HG03066 (cell line): ENCODE measurements at regions not wholly inside any gene's neighbourhood (a gene's known extent, or its start where the extent isn't known, plus 50 kb on each side); places are given as distances from the start of the nearest gene placed in this dataset.

Source experiments
- ATAC-seq: cut with Tn5 transposase; IDR thresholded peaks from one replicate; pipeline ENCODE4 v1.9.1; 2021; ENCODE audit warnings: low read depth; ENCODE audit not compliant: unreplicated experiment

DNA sequence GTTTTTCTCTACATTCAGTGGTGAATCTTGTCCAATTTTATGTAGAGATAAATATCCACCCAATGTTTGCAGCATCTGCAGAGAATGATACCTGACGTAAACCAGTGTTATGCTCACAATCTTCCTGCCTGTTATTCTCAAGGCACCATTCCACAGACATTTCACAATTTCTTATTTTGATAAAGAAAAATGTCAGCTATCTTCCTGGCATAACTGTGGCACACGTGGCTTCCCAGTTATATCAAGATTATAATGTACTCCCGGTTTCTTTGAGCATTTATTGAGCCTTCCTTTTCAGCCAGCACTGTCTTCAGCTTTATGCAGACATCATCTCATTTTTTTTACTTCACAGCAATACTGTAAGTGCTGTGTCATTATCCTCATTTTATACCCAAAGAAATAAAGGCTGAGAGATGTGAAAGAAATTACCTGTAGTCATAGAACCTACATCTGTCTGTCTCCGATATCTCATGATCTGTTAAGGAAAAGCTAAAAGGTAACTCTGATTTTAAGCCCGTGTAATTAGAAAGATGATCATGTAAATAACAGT lies 1300.8 kb upstream of the TENM3 start:
- no peak for ATAC-seq

DNA sequence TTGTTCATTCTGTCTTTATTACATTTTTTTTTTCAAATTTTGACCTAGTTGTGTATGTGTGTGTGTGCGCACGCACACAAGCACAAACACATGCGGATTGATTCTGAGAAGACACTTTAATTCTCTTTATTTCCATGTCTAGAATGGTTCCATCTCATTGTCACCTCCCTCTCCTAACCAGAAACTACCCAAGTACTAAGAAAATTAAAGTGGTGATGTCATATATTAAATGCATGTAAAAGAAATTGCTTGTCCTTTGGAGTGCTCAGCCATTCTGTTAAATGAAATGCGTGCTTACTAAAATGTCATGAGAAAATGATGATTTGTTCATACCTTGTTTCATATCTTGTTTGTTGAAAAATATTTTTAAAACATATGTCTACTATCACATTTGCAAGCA lies 1297.0 kb upstream of the TENM3 start:
- ATAC-seq: no peak

DNA sequence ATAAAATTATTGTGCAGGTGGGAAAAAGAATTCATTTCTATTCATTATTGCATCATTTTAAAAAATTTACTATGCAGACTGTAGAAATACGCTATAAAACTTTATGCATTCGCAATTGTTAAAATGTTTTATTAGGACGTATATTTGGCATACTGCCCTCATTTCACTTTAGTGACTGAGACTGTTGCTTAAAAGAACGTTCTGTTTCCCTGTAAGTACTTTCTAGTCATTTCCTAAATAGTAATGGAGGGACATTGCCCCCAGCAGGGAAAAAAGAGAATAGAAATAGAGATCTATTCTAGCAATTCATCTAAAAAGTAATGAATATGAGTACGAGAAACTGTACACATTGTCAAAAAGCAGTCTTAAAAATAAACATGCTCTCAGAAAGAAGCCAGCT lies 1295.8 kb upstream of the TENM3 start:
- no peak for ATAC-seq

DNA sequence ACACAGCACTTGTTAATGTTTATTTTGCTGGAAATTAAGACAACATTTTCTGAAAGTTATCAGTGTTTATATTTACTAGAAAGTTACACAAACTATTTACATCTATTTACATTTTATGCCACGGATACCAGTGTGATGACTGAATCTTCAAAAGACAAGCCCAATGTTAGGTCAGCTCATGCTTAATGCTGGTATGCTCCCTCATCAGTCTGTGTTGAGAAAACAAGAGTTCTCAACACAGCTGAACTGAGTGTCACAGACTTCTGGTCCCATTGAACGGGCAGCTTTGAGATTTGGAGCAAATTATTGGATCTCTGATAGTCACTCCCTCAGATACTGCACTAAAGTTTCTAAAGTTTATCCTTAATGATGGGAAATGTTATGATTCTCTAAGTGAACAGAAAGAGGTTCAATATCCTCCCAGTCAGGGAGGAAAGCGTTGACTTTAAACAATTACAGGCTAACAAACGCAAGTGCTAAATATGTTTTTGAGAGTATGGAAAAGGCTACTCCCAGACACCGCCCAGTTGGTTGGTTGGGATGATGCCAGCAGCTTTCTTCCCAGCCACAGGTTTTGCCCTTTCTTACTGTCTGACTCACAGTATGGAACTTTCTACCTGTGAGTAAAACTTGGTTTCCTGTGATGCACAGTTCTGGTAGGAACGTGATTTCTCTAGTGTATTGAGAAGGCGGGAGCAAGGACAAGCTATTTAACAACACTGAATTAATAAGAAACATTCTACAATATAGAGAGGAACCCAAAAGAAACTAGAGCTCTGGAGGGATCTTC lies 1293.6 kb upstream of the TENM3 start:
- ATAC-seq: no peak

DNA sequence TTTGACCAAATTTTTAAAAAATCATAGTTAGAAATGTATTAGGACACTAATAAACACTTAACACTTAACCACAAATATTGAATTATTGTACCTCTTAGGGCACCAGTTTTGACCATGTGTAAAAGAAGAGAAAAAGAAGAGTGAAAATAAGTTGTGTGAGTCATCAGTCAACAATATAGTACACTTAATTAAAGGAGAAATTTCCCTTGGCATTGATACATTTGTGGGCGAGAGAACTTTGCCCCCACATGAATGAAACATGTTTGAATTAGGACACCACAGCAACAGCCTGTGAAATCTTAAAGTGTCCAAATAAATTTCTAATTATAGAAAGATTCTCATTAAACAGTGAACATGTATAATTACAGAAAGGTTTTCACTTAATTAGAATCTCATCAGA lies 1292.8 kb upstream of the TENM3 start:
- ATAC-seq: no peak

DNA sequence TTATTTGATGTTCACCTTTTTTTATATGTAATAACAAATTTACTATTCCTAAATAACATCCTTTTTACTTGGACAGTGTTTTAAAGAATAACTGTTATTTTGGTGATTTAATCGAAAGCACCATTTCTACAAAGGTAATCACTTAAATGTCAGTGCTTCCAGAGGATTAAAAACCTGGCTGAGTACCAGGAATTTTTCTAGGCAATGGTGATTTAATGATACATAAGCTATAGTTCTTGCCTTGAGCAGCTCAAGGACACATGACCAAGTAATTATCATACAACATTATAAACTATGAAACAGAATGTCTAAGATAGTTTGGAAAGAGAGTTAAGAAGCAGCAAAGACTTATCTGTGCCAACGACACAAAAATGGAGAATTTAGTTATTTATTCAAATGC lies 1291.9 kb upstream of the TENM3 start:
- no peak for ATAC-seq

DNA sequence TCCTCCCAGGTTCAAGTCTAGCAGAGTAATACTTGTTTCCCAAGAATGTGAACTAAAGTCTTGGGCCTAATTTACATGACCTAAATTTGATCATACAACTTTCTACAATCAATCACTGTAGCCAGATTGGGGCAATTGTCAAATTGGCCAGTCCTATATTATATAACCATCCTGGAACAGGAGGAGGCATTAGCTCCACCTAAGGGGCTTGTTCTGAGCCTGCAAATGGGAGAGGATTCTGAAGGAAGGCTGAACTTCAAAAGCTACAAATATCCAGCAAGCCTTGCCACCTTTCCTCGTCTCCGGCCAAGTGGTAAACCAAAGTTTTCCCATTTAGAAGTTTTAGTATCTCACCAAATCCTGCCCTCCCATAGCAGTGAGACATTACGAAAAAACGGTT lies 1289.6 kb upstream of the TENM3 start:
- no peak for ATAC-seq

DNA sequence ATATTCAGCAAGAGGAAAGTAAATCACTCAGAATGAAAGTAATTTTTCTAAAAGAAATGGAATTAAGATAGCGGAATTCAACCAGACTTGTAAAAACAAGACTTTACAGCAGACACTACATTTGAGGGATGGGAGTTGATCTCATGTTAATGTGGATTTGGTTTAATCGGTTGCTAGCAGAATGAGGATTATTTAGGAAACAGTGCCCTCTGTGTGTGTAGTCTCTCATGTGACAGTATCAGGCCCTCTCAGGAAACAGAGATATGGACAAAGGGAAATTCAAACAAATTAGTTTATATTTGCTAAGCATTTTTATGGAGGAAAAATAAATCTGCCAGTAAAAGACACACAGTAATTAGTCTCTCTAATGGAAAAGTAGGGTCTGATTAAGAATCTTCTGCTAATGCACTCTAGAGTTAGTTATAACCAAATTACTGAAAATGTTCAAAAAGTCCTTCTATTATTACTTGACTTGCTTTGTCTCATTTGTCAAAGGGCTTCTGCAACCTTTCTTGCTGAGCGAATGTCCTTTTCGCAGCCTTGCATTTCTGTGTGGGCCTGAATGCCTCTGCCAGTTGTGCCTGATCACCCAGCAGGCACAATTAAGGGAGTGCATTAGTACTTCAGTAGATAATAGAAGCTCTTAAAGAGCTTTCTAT lies 1282.3 kb upstream of the TENM3 start:
- no peak for ATAC-seq

DNA sequence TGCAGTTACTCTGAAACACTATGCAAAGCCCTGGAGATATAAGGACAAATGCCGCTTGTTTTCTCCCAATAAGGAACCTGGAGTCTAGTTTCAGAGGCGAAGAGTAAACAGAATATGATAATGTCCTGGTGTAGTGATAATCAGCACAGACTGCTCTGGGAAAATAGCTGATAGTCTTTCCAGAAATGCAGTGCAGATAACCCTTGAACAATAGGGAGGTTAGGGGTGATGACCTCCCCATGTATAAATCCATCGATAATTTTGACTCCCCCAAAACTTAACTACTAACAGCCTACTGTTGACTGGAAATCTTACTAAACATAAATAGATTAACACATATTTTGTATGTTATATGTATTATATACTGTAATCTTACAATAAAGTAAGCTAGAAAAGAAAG lies 1280.9 kb upstream of the TENM3 start:
- no peak for ATAC-seq

DNA sequence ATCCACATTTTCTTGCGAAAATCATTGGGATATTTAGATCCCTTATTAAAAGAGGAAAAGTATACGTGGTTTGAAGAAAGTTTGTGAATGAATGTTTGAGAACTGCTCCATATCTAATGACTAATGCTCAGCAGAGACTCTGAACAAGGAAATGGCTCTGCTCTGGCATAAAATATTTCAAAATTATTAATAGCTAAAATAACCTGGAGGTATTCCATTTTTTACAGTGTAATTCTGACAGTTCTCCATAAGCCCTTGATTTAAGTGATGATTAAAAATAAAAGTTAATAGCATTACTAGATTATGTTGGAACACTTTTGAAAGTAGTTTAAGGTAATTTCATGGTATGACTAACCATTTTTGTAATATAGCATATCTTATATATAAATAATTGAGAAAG lies 1276.9 kb upstream of the TENM3 start:
- ATAC-seq: no peak

DNA sequence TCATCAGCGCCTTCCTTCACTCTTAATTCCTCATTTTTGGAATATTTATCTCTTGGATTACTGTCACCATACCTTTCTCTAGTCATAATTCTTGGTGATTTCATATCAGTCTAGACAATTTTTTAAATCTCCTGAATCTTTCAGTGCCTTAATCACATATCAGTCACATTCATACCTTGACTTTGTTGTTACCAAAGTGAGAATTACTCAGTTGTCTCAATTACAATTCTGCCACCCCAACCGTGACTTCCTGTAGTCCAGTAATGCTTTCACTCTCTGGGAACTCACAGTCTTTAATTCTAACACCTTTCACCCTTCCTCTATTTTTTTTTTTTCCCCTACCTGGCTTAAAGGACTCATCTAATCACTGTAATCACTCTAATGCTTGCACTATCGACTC lies 1275.3 kb upstream of the TENM3 start:
- ATAC-seq: no peak

DNA sequence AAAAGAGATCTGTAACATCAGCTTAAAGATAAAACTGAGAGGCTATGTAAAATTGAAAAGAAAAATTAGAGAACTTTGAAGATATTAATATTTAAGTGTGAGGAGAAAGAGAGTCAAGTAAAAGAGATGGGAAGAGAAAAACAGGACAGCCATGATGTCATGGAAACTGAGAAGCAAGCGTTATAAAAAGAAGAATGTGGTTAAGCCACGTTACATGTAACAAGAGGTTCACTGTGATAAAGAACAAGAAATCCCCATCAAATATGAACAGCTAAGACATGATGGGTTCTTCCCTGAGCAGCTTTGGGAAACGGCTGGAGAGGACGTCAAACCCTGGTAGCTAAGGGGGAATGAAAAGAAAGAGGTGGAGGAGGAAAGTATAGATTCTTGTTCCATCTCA lies 1269.3 kb upstream of the TENM3 start:
- no peak for ATAC-seq

DNA sequence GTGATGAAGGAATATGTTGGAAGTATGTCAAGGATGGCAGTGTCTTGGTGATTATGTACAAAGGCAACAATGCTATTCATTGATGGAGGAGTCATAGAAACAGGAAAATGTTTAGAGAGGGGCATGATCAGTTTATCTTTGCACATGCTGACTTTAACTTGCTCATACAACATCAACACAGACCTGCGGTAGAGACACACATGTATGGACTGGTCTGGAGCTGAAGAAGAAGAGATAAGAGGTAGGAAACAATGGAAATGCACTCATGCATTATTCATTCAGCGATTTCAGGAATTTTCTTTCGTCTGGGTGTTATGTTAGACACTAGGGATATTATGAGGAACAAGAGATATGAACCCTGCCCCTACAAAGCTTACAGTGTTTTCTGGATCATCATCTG lies 1252.3 kb upstream of the TENM3 start:
- ATAC-seq: no peak

DNA sequence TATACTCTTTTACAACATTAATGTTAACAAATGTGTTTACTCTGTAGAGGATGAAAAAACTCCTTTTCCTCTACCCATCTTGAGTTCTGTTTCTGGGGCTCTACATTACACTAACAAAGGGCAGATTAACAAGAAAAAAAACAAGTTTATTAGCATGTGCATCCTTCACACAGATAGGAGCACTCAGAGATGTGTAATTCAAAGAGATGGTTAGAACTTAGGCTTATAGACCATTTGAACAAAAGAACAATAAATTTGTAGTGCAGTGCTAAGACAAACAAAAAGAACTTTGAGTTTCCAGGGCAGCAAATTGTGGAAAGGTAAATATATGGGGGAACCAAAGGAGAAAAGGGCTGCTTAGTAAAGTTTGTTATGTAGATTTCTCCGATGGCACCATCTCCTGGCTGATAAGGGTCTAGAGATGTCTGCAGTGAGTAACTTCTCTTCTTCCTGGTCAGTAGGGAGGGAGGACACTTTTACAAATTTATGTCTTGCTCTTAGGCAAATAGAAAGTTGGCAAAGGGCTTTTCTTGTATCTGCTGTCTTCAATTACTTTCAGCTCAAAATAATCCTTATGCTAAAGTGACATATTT lies 1249.9 kb upstream of the TENM3 start:
- no peak for ATAC-seq

DNA sequence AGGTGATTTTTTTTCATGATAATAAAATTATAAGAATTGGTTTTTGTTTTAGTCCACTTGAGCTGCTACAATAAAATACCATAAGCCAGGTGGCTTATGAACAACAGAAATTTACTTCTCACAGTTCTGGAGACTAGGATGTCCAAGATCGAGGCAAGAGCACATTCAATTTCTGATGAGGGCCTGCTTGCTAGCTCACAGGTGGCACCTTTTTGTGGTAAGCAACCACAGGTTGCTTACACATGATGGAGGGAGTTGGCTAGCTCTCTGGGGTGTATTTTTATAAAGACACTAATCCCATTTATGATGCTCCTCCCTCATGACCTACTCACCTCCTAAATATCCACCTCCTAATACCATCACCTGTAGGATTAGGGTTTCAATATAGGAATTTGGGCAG lies 1248.5 kb upstream of the TENM3 start:
- ATAC-seq: no peak

DNA sequence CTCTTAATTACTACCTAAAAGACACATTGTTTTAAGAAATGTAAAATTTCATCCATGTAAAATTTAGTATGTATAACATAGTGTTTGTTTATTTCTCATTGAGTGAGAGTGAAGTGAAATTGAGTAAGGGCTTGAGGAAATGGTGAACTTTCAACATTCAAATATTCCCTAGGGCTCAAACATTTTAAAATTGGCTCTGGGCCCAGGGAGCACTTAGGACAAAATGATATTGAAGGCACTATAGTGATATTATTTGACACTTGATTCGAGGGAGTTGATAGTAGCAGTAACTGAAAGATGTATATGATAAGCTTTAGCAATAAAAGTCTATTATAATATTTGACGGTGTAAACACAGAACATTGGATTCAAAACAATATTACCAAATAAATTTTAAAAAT lies 1244.0 kb upstream of the TENM3 start:
- no peak for ATAC-seq

DNA sequence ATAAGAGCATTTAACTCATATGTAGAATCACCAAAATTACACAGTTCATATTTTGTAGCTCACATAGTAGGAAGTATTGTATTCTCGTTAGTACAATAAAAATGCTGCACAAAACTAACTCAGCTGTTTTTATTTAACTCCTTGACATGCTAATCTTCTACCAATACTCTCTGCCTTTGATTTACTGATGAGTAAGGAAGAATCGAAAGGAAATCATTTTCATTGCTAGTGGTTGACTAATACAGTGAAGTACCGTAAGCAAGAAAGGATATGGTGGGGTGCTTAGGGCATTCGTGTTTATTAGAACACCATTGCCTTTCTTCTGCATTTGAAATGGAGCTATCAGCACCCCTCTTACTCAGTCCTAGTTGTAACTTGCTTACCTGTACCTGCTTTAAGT lies 1239.1 kb upstream of the TENM3 start:
- ATAC-seq: no peak

DNA sequence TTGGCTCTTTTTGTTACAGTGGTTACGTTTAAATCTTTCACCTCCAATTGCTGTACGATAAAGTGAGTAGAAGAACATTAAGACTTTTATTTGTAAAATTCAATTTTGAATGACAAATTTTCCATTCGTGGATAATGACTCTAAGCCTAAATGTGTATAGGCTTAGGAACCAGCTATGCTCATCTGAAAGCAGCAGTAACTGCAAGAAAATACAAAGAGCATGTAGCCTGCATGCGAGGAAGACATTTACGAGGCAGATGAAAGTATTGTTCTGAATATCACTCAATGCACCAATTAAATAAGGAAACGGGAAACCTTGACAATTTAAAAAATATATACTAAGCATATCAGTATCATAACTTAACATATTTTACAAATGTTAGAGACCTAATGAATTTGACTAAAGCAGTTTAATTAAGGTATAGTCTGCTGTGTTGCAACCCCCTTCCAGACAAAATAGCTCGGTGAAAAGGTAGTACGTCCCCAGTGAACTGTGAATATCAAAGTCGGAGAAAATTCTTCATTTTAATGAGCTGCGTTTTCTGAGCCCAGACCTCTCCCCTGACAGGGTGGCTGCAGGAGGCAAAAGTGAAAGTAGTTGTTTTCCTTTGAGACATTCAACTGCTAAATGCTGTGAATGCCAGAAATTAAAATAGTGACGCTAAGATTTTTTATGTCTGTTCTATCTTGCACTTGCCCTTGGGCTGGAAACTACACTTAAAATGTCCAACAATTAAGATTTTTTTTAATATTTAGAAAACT lies 1236.5 kb upstream of the TENM3 start:
- ATAC-seq: no peak

DNA sequence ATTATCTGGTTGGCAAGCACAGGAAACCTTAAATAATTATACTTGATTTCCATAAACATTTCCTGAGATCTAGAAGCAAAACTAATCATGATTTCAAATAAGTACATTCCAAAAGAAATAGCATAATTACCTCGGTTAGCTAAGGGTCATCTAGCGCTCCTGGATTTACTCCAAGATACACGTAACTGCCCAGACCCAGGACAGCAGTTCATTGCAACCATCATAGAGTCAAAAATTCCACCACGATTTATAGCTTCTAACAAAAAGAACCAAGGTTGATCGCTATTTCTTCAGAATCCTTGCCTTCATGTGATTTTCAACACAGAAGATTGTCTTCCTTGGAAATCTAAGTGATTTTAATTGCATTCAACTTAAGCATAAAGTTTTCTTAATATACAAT lies 1235.5 kb upstream of the TENM3 start:
- no peak for ATAC-seq

DNA sequence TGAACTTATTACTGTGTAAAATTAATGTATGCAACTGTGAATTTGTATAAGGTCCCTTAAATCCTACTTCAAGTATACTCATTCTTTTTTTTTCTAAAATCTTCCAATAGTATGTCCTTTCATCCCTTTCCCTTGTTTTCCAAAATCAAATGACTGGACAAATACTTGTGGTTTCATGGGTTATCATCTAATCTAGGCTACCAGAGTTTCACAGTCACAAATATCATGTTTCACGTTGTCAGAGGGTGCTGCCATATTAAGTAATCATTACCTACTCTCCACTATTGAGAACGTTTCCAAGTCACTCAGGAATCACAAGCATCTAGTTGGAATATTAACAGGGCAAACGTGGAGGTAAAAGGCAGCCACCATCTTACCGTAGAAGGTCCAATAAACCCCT lies 1235.0 kb upstream of the TENM3 start:
- no peak for ATAC-seq

DNA sequence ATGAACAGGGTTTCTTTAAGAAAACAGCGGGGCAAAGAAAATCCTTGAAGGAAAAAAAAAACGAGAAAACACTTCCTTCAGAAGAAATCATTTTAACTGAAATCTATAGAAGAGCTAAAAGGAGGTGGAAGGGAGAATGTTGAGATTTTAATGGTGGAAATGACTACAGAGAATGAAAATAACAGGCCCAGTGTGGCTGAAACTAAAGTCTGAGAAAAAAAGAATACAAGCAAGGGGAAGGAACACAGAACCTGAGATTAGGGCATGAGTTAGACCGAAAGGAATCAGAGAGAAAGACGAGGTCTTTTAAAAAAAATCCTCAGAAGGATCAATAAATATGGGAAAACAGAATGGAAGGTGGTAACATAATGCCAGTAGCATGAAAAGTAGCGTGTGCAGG lies 1230.0 kb upstream of the TENM3 start:
- ATAC-seq: no peak
